ENCODE measurements at regions not wholly inside any gene's neighbourhood (a gene's known extent, or its start where the extent isn't known, plus 50 kb on each side); places are given as distances from the start of the nearest gene placed in this dataset.

GRCh38 chrX:6678313-6678712 is 143.4 kb upstream of the VCX3A start:
- TF ChIP-seq CTCF (IDR thresholded peaks at IDR 0.05 in 8 of 11, conservative IDR thresholded peaks at IDR 0.05 in 3 of 11) (no peak), POLR2A (IDR thresholded peaks at IDR 0.05) (no peak)
